HCT116 (cell line): ENCODE measurements at regions not wholly inside any gene's neighbourhood (a gene's known extent, or its start where the extent isn't known, plus 50 kb on each side); places are given as distances from the start of the nearest gene placed in this dataset.

ENCODE experiments used
- ATAC-seq: fragments of 200-7000 bp; cut with Tn5 transposase; 2 replicates; pipeline ENCODE4 v1.9.1; 2020; ENCODE audit warnings: mild to moderate bottlenecking, moderate library complexity
- BruUV-seq: library from RNA; stranded (reverse); fragments of 400-500 nt; replicated peaks from 2 replicates; lab custom pipeline; 2021; lab: Mats Ljungman, UMichigan
- CTCF ChIA-PET: fragments of 300-600 bp; sonication (Branson Sonifier 250); formaldehyde crosslinking; loops from one replicate; lab custom pipeline; 2021; ENCODE audit warnings: antibody characterized with exemption; lab: Charles Lee
- POLR2A ChIA-PET: fragments of 300-600, 350-600 bp; sonication (Branson Sonifier 250); formaldehyde crosslinking; loops from one replicate; lab custom pipeline; 2021; ENCODE audit warnings: antibody characterized with exemption; lab: Charles Lee
- RAD21 ChIA-PET, 2 experiments: fragments of 300-600 bp; sonication (Branson Sonifier 250); formaldehyde crosslinking; loops; one replicate each; lab custom pipeline; 2023; ENCODE audit warnings: low total read pairs in 2 of 2; ENCODE audit not compliant: uncharacterized antibody in 2 of 2, unreplicated experiment in 2 of 2, low non-redundant PET in 1 of 2; lab: Charles Lee
- DNase-seq: peaks from one replicate; pipeline ENCODE4 v3.0.0-alpha.2; 2010; ENCODE audit warnings: low read depth, low spot score
- H2AFZ ChIP-seq: fragments of 200-600 bp; shearing (Covaris generic), sonication (generic); 2 replicates; pipeline ENCODE4 v1.6.1; 2017; ENCODE audit warnings: low read depth, mixed run types, mixed read lengths, antibody characterized with exemption, low read length; ENCODE audit not compliant: poor library complexity, severe bottlenecking
- H3K27ac ChIP-seq: 2 replicates; pipeline ENCODE4 v1.5.1; 2012; ENCODE audit warnings: low read depth, low read length
- H3K27me3 ChIP-seq: fragments of 200-600 bp; sonication (generic); 2 replicates; pipeline ENCODE4 v1.6.1; 2016; ENCODE audit warnings: mixed run types, low read length, mixed read lengths; ENCODE audit not compliant: insufficient read depth
- H3K36me3 ChIP-seq, 2 experiments: fragments of 200-500 bp in 1 of 2; fragments of 200-600 bp in 1 of 2; sonication (Bioruptor generic) in 1 of 2; sonication (generic) in 1 of 2; 2 replicates each; pipeline versions ENCODE4 v1.5.1 to v1.6.1; 2014 to 2016; ENCODE audit warnings: low read length in 2 of 2, inconsistent platforms in 1 of 2, mixed read lengths in 1 of 2, mixed run types in 1 of 2; ENCODE audit not compliant: insufficient read depth in 2 of 2, control insufficient read depth in 1 of 2
- H3K4me1 ChIP-seq, 2 experiments: fragments of 200-600 bp in 1 of 2; sonication (generic) in 1 of 2; 2 replicates each; pipeline versions ENCODE4 v1.5.1 to v1.6.1; 2012 to 2017; ENCODE audit warnings: low read length in 2 of 2, inconsistent platforms in 1 of 2, mild to moderate bottlenecking in 1 of 2, mixed read lengths in 1 of 2, mixed run types in 1 of 2, moderate library complexity in 1 of 2; ENCODE audit not compliant: insufficient read depth in 2 of 2, control insufficient read depth in 1 of 2
- H3K4me2 ChIP-seq: fragments of 200-600 bp; sonication (generic); 2 replicates; pipeline ENCODE4 v1.6.1; 2017; ENCODE audit warnings: mixed run types, low read length, mixed read lengths
- H3K4me3 ChIP-seq, 2 experiments: fragments of 200-600 bp in 1 of 2; sonication (generic) in 1 of 2; replicated peaks in 1 of 2; 2 replicates each; pipeline ENCODE4 v1.5.1; 2011 to 2016; ENCODE audit warnings: low read length in 2 of 2, control low read depth in 1 of 2, low read depth in 1 of 2, mild to moderate bottlenecking in 1 of 2, mixed read lengths in 1 of 2, mixed run types in 1 of 2
- H3K79me2 ChIP-seq: fragments of 200-600 bp; sonication (generic); 2 replicates; pipeline ENCODE4 v1.6.1; 2017; ENCODE audit warnings: mild to moderate bottlenecking, mixed run types, low read length, moderate library complexity, mixed read lengths; ENCODE audit not compliant: insufficient read depth
- H3K9ac ChIP-seq: fragments of 200-600 bp; sonication (generic); 2 replicates; pipeline ENCODE4 v1.6.1; 2016; ENCODE audit warnings: low read length, mixed read lengths
- H3K9me2 ChIP-seq: fragments of 200-600 bp; sonication (generic), shearing (Covaris generic); 2 replicates; pipeline ENCODE4 v1.6.1; 2017; ENCODE audit warnings: mixed run types, mild to moderate bottlenecking, moderate library complexity; ENCODE audit not compliant: insufficient read depth
- H3K9me3 ChIP-seq, 2 experiments: fragments of 200-500 bp in 1 of 2; fragments of 200-600 bp in 1 of 2; sonication (Bioruptor generic) in 1 of 2; sonication (generic) in 1 of 2; 2 replicates each; pipeline ENCODE4 v1.6.1; 2014 to 2017; ENCODE audit warnings: low read length in 2 of 2, mixed read lengths in 2 of 2, inconsistent platforms in 1 of 2, low read depth in 1 of 2, mild to moderate bottlenecking in 1 of 2, mixed run types in 1 of 2, moderate library complexity in 1 of 2; ENCODE audit not compliant: control insufficient read depth in 1 of 2, insufficient read depth in 1 of 2
- H4K20me1 ChIP-seq: fragments of 200-600 bp; sonication (generic), shearing (Covaris generic); 2 replicates; pipeline ENCODE4 v1.6.1; 2017; ENCODE audit warnings: mixed run types, mild to moderate bottlenecking, moderate library complexity; ENCODE audit not compliant: insufficient read depth
- EGR1 ChIP-seq: IDR thresholded peaks from 2 replicates; pipeline ENCODE4 v1.6.1; 2012; ENCODE audit warnings: low read depth
- EZH2 ChIP-seq: fragments of 200-600 bp; sonication (generic); IDR thresholded peaks from 2 replicates; pipeline ENCODE4 v1.6.1; 2017; ENCODE audit warnings: antibody characterized with exemption, mixed run types
- POLR2AphosphoS5 ChIP-seq: IDR thresholded peaks from 2 replicates; pipeline ENCODE4 v1.6.1; 2011; ENCODE audit warnings: mild to moderate bottlenecking, low read depth, low read length, moderate library complexity
- RAD21 ChIP-seq: IDR thresholded peaks from 2 replicates; pipeline ENCODE4 v1.6.1; 2012; ENCODE audit warnings: low read depth, mild to moderate bottlenecking
- SP1 ChIP-seq: IDR thresholded peaks from 2 replicates; pipeline ENCODE4 v1.6.1; 2012; ENCODE audit warnings: low read depth
- intact Hi-C: fragments of 100-400 bp; cut with micrococcal nuclease; formaldehyde crosslinking; loops from 2 replicates; pipeline ENCODE4 v1.10.0; 2022
- TF ChIP-seq, protein P1 (sequence below): IDR thresholded peaks from 2 replicates; pipeline ENCODE4 v1.6.1; 2012
- TF ChIP-seq, protein P2 (sequence below): IDR thresholded peaks from 2 replicates; pipeline ENCODE4 v1.6.1; 2011; ENCODE audit warnings: mild to moderate bottlenecking, low read length, moderate library complexity; ENCODE audit not compliant: insufficient replicate concordance; ENCODE audit errors: extremely low read depth
- TF ChIP-seq, protein P3 (sequence below), 3 experiments: fragments of 200-600 bp in 1 of 3; sonication (generic) in 1 of 3; IDR thresholded peaks in 2 of 3; conservative IDR thresholded peaks in 1 of 3; 2 replicates each; pipeline ENCODE4 v1.5.1; 2012 to 2017; ENCODE audit warnings: low read depth in 2 of 3, low read length in 2 of 3, antibody characterized with exemption in 1 of 3, borderline replicate concordance in 1 of 3, control low read depth in 1 of 3, mild to moderate bottlenecking in 1 of 3, mixed read lengths in 1 of 3, mixed run types in 1 of 3, moderate library complexity in 1 of 3; ENCODE audit not compliant: insufficient read depth in 1 of 3

DNA sequence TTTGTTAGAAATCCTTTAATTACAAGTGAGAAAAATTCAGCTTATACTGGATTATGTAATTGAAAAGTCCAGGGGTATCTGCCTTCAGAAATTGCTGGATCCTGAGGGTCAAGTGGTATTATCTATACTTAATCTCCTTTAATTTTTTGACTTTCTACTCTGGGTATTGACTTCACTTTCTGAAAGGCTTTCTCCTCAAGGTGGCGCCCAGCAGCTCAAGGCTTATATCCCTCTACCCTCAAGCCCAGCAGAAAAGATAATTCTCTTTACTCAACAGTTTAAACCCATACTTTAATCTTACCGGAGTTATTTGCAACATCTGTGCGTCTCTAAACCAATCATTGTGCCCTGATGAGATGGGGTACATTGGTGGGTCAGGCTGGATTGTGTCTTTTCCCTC, 129.5 kb downstream of the LARP7 start:
- no peak overlapping the region for H3K4me3 ChIP-seq
- POLR2A ChIA-PET, result no interaction called here
- no peak for DNase-seq
- H3K9me3 ChIP-seq, result no peaks in the 10 kb centered on the region
- no TSS peak for BruUV-seq
- H3K27me3 ChIP-seq, result no peaks in the 10 kb centered on the region
- RAD21 ChIA-PET, result interaction anchor here in 1 of 2 experiments (1.6 kb wide), 1 partner anchor 172 kb away, joined by 5 read pairs; no protein-coding TSS in a partner anchor
- no peaks in the 10 kb centered on the region for H3K9me2 ChIP-seq
- H3K79me2 ChIP-seq, result no peaks in the 10 kb centered on the region
- CTCF ChIA-PET, result interaction anchor here (1.1 to 2.4 kb wide), 7 partner anchors 12 to 215 kb away, joined by 4 to 25 read pairs (median 14); no protein-coding TSS in a partner anchor
- peak; percentile 56 for ATAC-seq
- no peak overlapping the region for H3K4me2 ChIP-seq
- H3K36me3 ChIP-seq, result no peaks in the 10 kb centered on the region
- H3K4me1 ChIP-seq, result peaks cover 0 to 8% of the 10 kb centered on the region in 2 experiments; a peak in 2 of 4 replicates
- no peak overlapping the region for H2AFZ ChIP-seq
- no peak overlapping the region for H3K9ac ChIP-seq
- TF ChIP-seq, protein P1, sequence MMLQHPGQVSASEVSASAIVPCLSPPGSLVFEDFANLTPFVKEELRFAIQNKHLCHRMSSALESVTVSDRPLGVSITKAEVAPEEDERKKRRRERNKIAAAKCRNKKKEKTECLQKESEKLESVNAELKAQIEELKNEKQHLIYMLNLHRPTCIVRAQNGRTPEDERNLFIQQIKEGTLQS, result no peak
- TF ChIP-seq RAD21 (peak; percentile 32), SP1 (no peak), EGR1 (no peak), POLR2AphosphoS5 (no peak), EZH2 (no peak)
- TF ChIP-seq, protein P2, sequence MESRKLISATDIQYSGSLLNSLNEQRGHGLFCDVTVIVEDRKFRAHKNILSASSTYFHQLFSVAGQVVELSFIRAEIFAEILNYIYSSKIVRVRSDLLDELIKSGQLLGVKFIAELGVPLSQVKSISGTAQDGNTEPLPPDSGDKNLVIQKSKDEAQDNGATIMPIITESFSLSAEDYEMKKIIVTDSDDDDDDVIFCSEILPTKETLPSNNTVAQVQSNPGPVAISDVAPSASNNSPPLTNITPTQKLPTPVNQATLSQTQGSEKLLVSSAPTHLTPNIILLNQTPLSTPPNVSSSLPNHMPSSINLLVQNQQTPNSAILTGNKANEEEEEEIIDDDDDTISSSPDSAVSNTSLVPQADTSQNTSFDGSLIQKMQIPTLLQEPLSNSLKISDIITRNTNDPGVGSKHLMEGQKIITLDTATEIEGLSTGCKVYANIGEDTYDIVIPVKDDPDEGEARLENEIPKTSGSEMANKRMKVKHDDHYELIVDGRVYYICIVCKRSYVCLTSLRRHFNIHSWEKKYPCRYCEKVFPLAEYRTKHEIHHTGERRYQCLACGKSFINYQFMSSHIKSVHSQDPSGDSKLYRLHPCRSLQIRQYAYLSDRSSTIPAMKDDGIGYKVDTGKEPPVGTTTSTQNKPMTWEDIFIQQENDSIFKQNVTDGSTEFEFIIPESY, result no peak
- TF ChIP-seq, protein P3, sequence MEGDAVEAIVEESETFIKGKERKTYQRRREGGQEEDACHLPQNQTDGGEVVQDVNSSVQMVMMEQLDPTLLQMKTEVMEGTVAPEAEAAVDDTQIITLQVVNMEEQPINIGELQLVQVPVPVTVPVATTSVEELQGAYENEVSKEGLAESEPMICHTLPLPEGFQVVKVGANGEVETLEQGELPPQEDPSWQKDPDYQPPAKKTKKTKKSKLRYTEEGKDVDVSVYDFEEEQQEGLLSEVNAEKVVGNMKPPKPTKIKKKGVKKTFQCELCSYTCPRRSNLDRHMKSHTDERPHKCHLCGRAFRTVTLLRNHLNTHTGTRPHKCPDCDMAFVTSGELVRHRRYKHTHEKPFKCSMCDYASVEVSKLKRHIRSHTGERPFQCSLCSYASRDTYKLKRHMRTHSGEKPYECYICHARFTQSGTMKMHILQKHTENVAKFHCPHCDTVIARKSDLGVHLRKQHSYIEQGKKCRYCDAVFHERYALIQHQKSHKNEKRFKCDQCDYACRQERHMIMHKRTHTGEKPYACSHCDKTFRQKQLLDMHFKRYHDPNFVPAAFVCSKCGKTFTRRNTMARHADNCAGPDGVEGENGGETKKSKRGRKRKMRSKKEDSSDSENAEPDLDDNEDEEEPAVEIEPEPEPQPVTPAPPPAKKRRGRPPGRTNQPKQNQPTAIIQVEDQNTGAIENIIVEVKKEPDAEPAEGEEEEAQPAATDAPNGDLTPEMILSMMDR (IDR thresholded peaks at IDR 0.05 in 2 of 3, conservative IDR thresholded peaks at IDR 0.05 in 1 of 3; ENCODE audit: borderline replicate concordance in 1 of 3, insufficient read depth in 1 of 3, low read depth in 2 of 3, low read length in 2 of 3), result peak; percentile 41 to 43 (median 41); a peak in 3 of 6 replicates
- H3K27ac ChIP-seq, result no peak overlapping the region
- intact Hi-C loops, result loop anchor here (1.0 to 10.0 kb wide), 3 partner anchors 172 to 1618 kb away; no protein-coding TSS in a partner anchor
- H4K20me1 ChIP-seq, result no peaks in the 10 kb centered on the region
